RWPE1 (cell line): ENCODE measurements at regions not wholly inside any gene's neighbourhood (a gene's known extent, or its start where the extent isn't known, plus 50 kb on each side); places are given as distances from the start of the nearest gene placed in this dataset.

ENCODE experiments used
- CTCF ChIA-PET: fragments of 350-600 bp; sonication (Branson Sonifier 250); formaldehyde crosslinking; extraction: SDS; loops from one replicate; lab custom pipeline; 2021; lab: Yijun Ruan, JAX
- POLR2A ChIA-PET: fragments of 400-600 bp; formaldehyde crosslinking; extraction: SDS; loops from one replicate; lab custom pipeline; 2020; ENCODE audit warnings: antibody characterized with exemption; ENCODE audit not compliant: low non-redundant PET; lab: Yijun Ruan, JAX
- DNase-seq: peaks from one replicate; pipeline ENCODE4 v3.0.0; 2012; ENCODE audit warnings: low spot score
- H3K27ac ChIP-seq: fragments of 450-650 bp; 2 replicates; pipeline ENCODE4 v1.5.1; 2017
- TF ChIP-seq, protein P1 (sequence below): fragments of 450-650 bp; conservative IDR thresholded peaks from 2 replicates; pipeline ENCODE4 v1.5.1; 2017; ENCODE audit warnings: low read depth, mild to moderate bottlenecking

DNA sequence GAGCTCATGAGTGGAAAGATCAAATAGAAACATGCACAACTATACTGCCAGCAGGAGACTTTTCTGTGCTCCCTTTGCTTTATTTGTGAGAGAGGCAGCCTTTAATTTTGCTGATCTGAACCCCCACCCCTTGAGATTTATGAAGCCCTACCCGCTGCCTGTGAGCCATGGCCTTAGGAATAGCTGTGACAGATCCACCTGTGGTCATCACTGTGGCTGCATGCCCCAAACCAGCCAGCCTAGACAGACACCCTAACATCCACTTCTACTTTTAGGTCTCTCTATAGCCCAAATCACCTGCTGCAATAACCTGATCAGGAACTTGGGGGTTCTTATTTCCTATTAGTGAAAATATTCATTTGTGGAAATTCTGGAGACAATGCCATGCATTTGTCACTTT is 196.2 kb downstream of the C1orf94 start:
- POLR2A ChIA-PET, result no interaction called here
- CTCF ChIA-PET, result no interaction called here
- no peak overlapping the region for H3K27ac ChIP-seq

DNA sequence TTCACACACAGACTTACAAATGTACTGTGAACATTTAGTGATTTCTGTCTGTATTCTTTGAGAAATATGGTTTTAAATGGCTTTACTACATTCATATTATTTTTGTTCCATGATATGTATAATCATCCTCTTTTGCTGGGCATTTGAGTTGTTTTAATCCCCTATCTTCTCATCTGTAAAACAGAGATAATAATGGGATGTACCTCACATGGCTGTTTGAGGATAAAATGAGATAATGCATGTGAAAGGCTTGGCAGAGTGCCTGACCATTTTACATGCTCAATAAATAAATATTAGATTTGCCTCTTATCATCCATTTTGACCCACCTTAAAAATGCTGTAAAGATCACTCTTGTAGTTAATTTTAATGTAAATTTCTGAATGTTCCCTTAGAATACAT is 197.2 kb downstream of the C1orf94 start:
- ChIA-PET POLR2A (no interaction called here), CTCF (no interaction called here)
- H3K27ac ChIP-seq, result no peak overlapping the region
- no peak for DNase-seq
- TF ChIP-seq, protein P1, sequence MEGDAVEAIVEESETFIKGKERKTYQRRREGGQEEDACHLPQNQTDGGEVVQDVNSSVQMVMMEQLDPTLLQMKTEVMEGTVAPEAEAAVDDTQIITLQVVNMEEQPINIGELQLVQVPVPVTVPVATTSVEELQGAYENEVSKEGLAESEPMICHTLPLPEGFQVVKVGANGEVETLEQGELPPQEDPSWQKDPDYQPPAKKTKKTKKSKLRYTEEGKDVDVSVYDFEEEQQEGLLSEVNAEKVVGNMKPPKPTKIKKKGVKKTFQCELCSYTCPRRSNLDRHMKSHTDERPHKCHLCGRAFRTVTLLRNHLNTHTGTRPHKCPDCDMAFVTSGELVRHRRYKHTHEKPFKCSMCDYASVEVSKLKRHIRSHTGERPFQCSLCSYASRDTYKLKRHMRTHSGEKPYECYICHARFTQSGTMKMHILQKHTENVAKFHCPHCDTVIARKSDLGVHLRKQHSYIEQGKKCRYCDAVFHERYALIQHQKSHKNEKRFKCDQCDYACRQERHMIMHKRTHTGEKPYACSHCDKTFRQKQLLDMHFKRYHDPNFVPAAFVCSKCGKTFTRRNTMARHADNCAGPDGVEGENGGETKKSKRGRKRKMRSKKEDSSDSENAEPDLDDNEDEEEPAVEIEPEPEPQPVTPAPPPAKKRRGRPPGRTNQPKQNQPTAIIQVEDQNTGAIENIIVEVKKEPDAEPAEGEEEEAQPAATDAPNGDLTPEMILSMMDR, result no peak

More for the DNA sequence above, 196.2 kb downstream of the C1orf94 start:
- TF ChIP-seq, protein P1, result no peak
- no peak for DNase-seq

GRCh38 chr1:34376531-34376930 is 199.8 kb downstream of the C1orf94 start:
- no peak overlapping the region for H3K27ac ChIP-seq
- TF ChIP-seq, protein P1, result no peak
- no peak for DNase-seq
- POLR2A ChIA-PET, result no interaction called here
- CTCF ChIA-PET, result no interaction called here

DNA sequence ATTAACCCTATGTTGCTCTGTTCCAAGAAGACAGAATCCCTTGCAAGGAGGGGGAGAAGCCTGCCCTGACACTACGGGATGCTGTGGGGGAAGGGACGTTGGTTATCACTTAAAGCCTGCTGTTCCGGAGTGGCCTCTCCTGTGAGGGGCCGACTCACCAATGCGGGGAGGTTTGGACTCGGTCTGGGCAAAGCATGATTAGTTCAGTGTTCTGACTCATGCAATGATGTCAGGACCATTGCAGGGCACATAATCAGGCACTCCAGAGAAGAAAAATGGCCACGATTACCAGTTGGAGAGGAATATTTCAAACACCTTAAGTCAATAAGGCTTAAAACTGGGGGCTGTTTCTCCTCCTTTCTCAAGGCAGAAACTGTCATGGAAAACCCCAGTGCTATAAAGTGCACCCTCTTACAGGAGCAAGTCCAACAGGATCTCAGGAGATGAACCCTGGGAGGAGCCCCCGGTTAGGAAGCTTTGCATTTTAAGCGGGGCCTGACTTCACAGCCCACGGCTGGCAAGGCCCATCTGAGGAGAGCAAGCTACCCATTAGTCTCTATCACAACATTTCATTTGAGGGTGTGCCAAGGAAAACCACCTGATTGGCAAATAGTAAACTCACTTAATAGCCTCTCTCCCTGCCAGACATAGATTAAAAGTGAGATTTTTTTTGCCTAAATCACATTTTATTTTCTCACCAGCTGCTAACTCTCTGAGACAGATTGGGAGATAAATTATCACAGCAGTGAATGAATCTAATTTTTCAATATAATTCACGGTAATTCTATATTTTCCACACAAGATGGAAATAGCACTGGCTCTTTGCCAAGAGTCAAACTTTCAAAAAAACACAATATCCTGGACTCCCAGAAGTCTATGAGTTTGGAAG is 202.5 kb downstream of the C1orf94 start:
- no peak for DNase-seq
- TF ChIP-seq, protein P1, result no peak
- POLR2A ChIA-PET, result no interaction called here
- no peak overlapping the region for H3K27ac ChIP-seq
- CTCF ChIA-PET, result no interaction called here

DNA sequence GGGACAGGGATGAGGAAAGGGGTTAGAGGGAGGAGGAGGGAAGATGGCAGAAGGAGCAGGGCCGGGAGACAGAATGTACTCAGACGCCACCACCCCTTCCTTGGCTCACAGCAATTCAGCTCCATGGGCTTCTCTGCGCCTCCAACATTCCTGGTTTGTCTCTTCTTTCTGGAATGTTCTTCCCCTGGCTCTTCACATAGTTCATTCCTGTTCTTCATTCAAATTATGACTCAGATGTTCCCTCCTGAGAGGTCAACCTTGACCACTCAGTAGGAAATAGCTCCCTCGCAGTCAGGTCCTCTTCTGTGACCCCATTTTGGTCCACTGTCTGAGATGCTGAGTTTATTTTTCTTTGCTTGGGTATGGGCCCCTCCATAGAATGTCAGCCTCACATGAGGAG is 203.2 kb downstream of the C1orf94 start:
- POLR2A ChIA-PET, result no interaction called here
- TF ChIP-seq, protein P1, result no peak
- CTCF ChIA-PET, result no interaction called here
- no peak for DNase-seq
- H3K27ac ChIP-seq, result no peak overlapping the region

- ChIA-PET CTCF (no interaction called here), POLR2A (no interaction called here)
- no peak for DNase-seq
- TF ChIP-seq, protein P1, result no peak
- H3K27ac ChIP-seq, result no peak overlapping the region
Observed at GRCh38 chr1:34380526-34381124, 203.9 kb downstream of the C1orf94 start.
